Neuronal stem cell (in vitro differentiated cells): ENCODE measurements at regions not wholly inside any gene's neighbourhood (a gene's known extent, or its start where the extent isn't known, plus 50 kb on each side); places are given as distances from the start of the nearest gene placed in this dataset.
"Not testable (repeated sequence)": the region's sequence is repeated elsewhere in the genome, so short reads cannot be mapped to it uniquely, and the experiment has no call there.

Experiments
- DNase-seq: peaks from one replicate; pipeline ENCODE4 v3.0.0-alpha.2; 2013; ENCODE audit warnings: low spot score
- H2AFZ ChIP-seq: one replicate; pipeline ENCODE4 v1.6.1; 2013; ENCODE audit warnings: mild to moderate bottlenecking, low read length, inconsistent platforms
- H2AK5ac ChIP-seq: 2 replicates; pipeline ENCODE4 v1.6.1; 2013; ENCODE audit warnings: low read depth, mild to moderate bottlenecking, inconsistent platforms, low read length, moderate library complexity, mixed read lengths
- H2BK120ac ChIP-seq: 2 replicates; pipeline ENCODE4 v1.6.1; 2013; ENCODE audit warnings: low read depth, mild to moderate bottlenecking, inconsistent platforms, low read length, moderate library complexity, mixed read lengths
- H2BK12ac ChIP-seq: one replicate; pipeline ENCODE4 v1.6.1; 2013; ENCODE audit warnings: low read length, inconsistent platforms
- H2BK15ac ChIP-seq: 2 replicates; pipeline ENCODE4 v1.6.1; 2013; ENCODE audit warnings: mild to moderate bottlenecking, low read length, inconsistent platforms, mixed read lengths
- H2BK5ac ChIP-seq: one replicate; pipeline ENCODE4 v1.6.1; 2013; ENCODE audit warnings: inconsistent platforms, mild to moderate bottlenecking, low read length, moderate library complexity
- H3K14ac ChIP-seq: one replicate; pipeline ENCODE4 v1.6.1; 2013; ENCODE audit warnings: low read length, inconsistent platforms
- H3K18ac ChIP-seq: 2 replicates; pipeline ENCODE4 v1.6.1; 2013; ENCODE audit warnings: low read length, inconsistent platforms
- H3K23ac ChIP-seq: 2 replicates; pipeline ENCODE4 v1.6.1; 2013; ENCODE audit warnings: low read depth, mild to moderate bottlenecking, mixed read lengths, low read length, inconsistent platforms; ENCODE audit not compliant: poor library complexity
- H3K27ac ChIP-seq: replicated peaks from 3 replicates; pipeline ENCODE4 v1.5.1; 2013; ENCODE audit warnings: low read length, inconsistent platforms
- H3K27me3 ChIP-seq, 3 experiments: 2 replicates each; pipeline ENCODE4 v1.6.1; 2013; ENCODE audit warnings: low read length in 3 of 3, mild to moderate bottlenecking in 2 of 3, inconsistent platforms in 1 of 3, low read depth in 1 of 3, mixed read lengths in 1 of 3, moderate library complexity in 1 of 3; ENCODE audit not compliant: control insufficient read depth in 3 of 3, insufficient read depth in 3 of 3
- H3K36me3 ChIP-seq, 2 donors: replicated peaks in 1 of 2; 2 replicates each; pipeline ENCODE4 v1.6.1; 2013; ENCODE audit warnings: low read length in 2 of 2; ENCODE audit not compliant: control insufficient read depth in 2 of 2, insufficient read depth in 2 of 2
- H3K4ac ChIP-seq: 2 replicates; pipeline ENCODE4 v1.6.1; 2013; ENCODE audit warnings: inconsistent platforms, mild to moderate bottlenecking, low read length, moderate library complexity
- H3K4me1 ChIP-seq, 2 donors: 1 replicate in 1 of 2; 2 replicates in 1 of 2; pipeline ENCODE4 v1.6.1; 2013; ENCODE audit warnings: low read length in 2 of 2, low read depth in 1 of 2; ENCODE audit not compliant: control insufficient read depth in 2 of 2, insufficient read depth in 1 of 2
- H3K4me2 ChIP-seq: one replicate; pipeline ENCODE4 v1.6.1; 2013; ENCODE audit warnings: mild to moderate bottlenecking, low read length, inconsistent platforms; ENCODE audit not compliant: insufficient read depth, poor library complexity, severe bottlenecking
- H3K4me3 ChIP-seq, 2 donors: 2 replicates each; pipeline ENCODE4 v1.5.1; 2013; ENCODE audit warnings: low read length in 2 of 2, mild to moderate bottlenecking in 2 of 2, inconsistent platforms in 1 of 2, moderate library complexity in 1 of 2
- H3K79me1 ChIP-seq: one replicate; pipeline ENCODE4 v1.6.1; 2013; ENCODE audit warnings: low read depth, mild to moderate bottlenecking, inconsistent platforms, low read length, moderate library complexity
- H3K9ac ChIP-seq: one replicate; pipeline ENCODE4 v1.6.1; 2013; ENCODE audit warnings: mild to moderate bottlenecking, low read depth, low read length, inconsistent platforms; ENCODE audit not compliant: poor library complexity
- H3K9me3 ChIP-seq, 2 donors: replicated peaks in 1 of 2; 2 replicates each; pipeline versions ENCODE3 to v1.6.1; 2013; ENCODE audit warnings: low read length in 2 of 2, mild to moderate bottlenecking in 2 of 2, inconsistent platforms in 1 of 2, low read depth in 1 of 2, mixed read lengths in 1 of 2, moderate library complexity in 1 of 2; ENCODE audit not compliant: control insufficient read depth in 2 of 2, insufficient read depth in 1 of 2
- H4K8ac ChIP-seq: one replicate; pipeline ENCODE4 v1.6.1; 2013; ENCODE audit warnings: low read depth, mild to moderate bottlenecking, inconsistent platforms, low read length, moderate library complexity
- H4K91ac ChIP-seq: one replicate; pipeline ENCODE4 v1.6.1; 2013; ENCODE audit warnings: low read length, low read depth, mild to moderate bottlenecking, inconsistent platforms; ENCODE audit not compliant: poor library complexity
- WGBS, 2 donors: extraction: QIAGEN DNeasy Blood & Tissue Kit; methylation state at CpG; one replicate each; pipeline ENCODE4 v1.1.7; 2013; ENCODE audit warnings: missing lambda C conversion rate in 2 of 2, mixed read lengths in 1 of 2; ENCODE audit not compliant: insufficient read length in 2 of 2, insufficient replicate concordance in 1 of 2; ENCODE audit errors: extremely low coverage in 2 of 2; 5-methylcytosine and 5-hydroxymethylcytosine counted together

DNA sequence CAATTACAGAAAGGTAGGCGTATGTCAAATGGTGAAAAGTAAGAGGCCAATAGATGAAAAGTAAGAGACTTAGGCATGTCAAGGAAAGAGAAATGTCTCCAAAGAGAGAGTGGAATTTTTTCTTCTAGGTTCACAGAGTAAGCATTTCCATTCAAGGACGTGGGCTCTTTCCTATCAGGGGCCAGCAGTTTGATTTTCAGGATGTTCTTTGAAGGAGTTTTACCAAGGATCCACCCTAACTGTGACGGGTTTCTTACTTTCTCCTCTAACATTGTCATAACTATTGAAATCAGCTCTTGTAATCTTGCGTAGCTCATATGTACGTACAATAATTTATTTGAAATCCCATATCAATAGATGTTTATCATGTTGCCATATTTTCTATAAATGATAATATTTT is 2112.2 kb upstream of the RAG2 start:
- Histone ChIP-seq H2AFZ (no peak overlapping the region), H2AK5ac (no peak overlapping the region), H3K36me3 (no peaks in the 10 kb centered on the region), H3K9ac (no peak overlapping the region), H2BK120ac (no peak overlapping the region), H3K14ac (no peak overlapping the region), H3K4ac (no peak overlapping the region), H2BK12ac (no peak overlapping the region), H3K23ac (no peak overlapping the region), H4K91ac (no peak overlapping the region), H3K27me3 (no peaks in the 10 kb centered on the region), H3K4me1 (no peaks in the 10 kb centered on the region), H3K18ac (no peak overlapping the region), H3K9me3 (no peaks in the 10 kb centered on the region), H3K79me1 (no peaks in the 10 kb centered on the region), H4K8ac (no peak overlapping the region), H3K4me3 (no peak overlapping the region), H3K27ac (no peak overlapping the region), H2BK5ac (no peak overlapping the region), H3K4me2 (no peak overlapping the region), H2BK15ac (no peak overlapping the region)
- WGBS, 2 donors = no CpG with 5 or more reads among the region's 5 CpGs
- DNase-seq = no peak

DNA sequence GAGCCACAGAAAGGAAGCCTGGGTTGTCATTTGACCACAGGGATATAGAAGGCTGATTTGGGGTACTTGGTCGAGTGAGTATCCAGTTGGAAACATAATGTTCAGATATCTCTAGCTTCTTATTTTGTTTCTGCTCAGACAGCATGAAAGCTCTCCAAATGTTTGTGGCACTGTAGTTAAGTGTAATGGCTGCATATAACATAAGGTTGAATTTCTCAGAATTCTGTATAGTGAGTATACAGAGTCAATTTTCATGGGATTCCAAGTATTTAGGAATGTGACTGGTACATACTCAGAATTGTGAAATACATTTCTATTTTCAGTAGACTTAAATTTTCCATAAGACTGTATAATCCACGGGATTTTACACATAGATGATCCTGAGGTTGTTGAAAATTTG is 2102.1 kb upstream of the RAG2 start:
- Histone ChIP-seq H3K9ac (no peak overlapping the region), H3K9me3 (no peaks in the 10 kb centered on the region), H4K8ac (no peak overlapping the region), H2AFZ (no peak overlapping the region), H3K4me3 (no peak overlapping the region), H2BK5ac (no peak overlapping the region), H3K4me1 (no peaks in the 10 kb centered on the region), H3K14ac (no peak overlapping the region), H2BK120ac (no peak overlapping the region), H3K23ac (no peak overlapping the region), H3K18ac (no peak overlapping the region), H4K91ac (no peak overlapping the region), H3K4ac (no peak overlapping the region), H2BK15ac (no peak overlapping the region), H3K27me3 (no peaks in the 10 kb centered on the region), H3K4me2 (no peak overlapping the region), H3K27ac (no peak overlapping the region), H2BK12ac (no peak overlapping the region), H3K36me3 (no peaks in the 10 kb centered on the region), H2AK5ac (no peak overlapping the region), H3K79me1 (no peaks in the 10 kb centered on the region)
- whole genome bisulfite sequencing, 2 donors = no CpG with 5 or more reads among the region's 2 CpGs
- DNase-seq = no peak

DNA sequence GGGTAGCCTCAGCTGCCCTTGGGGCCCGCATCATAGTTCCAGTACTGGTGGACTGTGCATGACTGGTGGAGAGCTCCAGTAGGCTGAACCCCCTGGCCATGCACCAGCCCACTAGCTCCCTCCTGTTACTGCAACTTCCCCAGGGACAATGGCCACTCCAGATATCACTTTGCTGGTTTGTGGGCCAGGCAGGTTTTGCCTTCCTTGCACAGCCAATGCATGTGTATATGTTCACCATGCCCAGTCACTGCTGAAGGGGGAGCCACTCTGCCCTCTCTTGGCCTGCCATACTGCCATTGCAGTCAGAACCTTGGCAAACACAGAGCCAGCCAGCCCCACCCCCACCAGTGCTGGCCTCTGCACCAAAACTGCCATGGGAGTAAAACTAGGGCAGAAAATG is 2095.3 kb upstream of the RAG2 start:
- no peaks in the 10 kb centered on the region for H3K9me3 ChIP-seq
- no peak for DNase-seq
- H2BK5ac ChIP-seq = no peak overlapping the region
- H3K9ac ChIP-seq = no peak overlapping the region
- H2BK120ac ChIP-seq = no peak overlapping the region
- no CpG with 5 or more reads among the region's 1 CpG for WGBS, 2 donors
- no peak overlapping the region for H4K91ac ChIP-seq
- no peak overlapping the region for H3K23ac ChIP-seq
- H3K18ac ChIP-seq = no peak overlapping the region
- H3K27ac ChIP-seq = no peak overlapping the region
- H2AK5ac ChIP-seq = no peak overlapping the region
- H2BK12ac ChIP-seq = no peak overlapping the region
- no peaks in the 10 kb centered on the region for H3K4me1 ChIP-seq
- H3K14ac ChIP-seq = no peak overlapping the region
- H3K4me2 ChIP-seq = no peak overlapping the region
- no peak overlapping the region for H4K8ac ChIP-seq
- H3K4ac ChIP-seq = no peak overlapping the region
- H2AFZ ChIP-seq = no peak overlapping the region
- H3K79me1 ChIP-seq = no peaks in the 10 kb centered on the region
- no peaks in the 10 kb centered on the region for H3K27me3 ChIP-seq
- H3K36me3 ChIP-seq = no peaks in the 10 kb centered on the region
- no peak overlapping the region for H2BK15ac ChIP-seq
- H3K4me3 ChIP-seq = no peak overlapping the region

DNA sequence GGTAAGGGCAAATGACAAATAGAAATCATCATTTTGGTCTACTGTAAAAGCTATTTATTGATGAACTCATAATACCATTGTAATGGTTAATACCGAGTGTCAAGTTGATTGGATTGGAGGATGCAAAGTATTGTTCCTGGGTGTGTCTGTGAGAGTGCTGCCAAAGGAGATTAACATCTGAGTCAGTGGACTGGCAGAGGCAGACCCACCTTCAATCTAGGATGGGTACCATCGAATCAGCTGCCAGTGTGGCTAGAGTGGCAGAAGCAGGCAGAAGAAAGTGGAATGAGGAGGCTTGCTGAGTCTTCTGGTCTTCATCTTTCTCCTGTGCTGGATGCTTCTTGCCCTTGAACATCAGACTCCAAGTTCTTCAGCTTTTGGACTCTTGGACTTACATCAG is 2092.2 kb upstream of the RAG2 start:
- H3K4ac ChIP-seq, H2BK5ac ChIP-seq, H2AFZ ChIP-seq, H3K4me1 ChIP-seq, H3K36me3 ChIP-seq, H3K27ac ChIP-seq, H4K91ac ChIP-seq, H2BK120ac ChIP-seq, H2BK15ac ChIP-seq, H2BK12ac ChIP-seq, H3K14ac ChIP-seq, H3K23ac ChIP-seq, H2AK5ac ChIP-seq, H3K79me1 ChIP-seq, DNase-seq, H3K9me3 ChIP-seq, H3K4me3 ChIP-seq, H4K8ac ChIP-seq, H3K4me2 ChIP-seq, H3K27me3 ChIP-seq, H3K9ac ChIP-seq, H3K18ac ChIP-seq: not testable (repeated sequence)
- no CpG with 5 or more reads among the region's 2 CpGs for WGBS, 2 donors
